ENCODE measurements at regions not wholly inside any gene's neighbourhood (a gene's known extent, or its start where the extent isn't known, plus 50 kb on each side); places are given as distances from the start of the nearest gene placed in this dataset.
"Not testable (repeated sequence)": the region's sequence is repeated elsewhere in the genome, so short reads cannot be mapped to it uniquely, and the experiment has no call there.

GRCh38 chr16:8115814-8116213 lies 474.5 kb downstream of the TMEM114 start:
- H3K4me3 ChIP-seq (ENCODE audit: low read depth, low read length), result no peak overlapping the region
- peaks cover 6% of the 10 kb centered on the region for H3K36me3 Mint-ChIP-seq (ENCODE audit: insufficient read depth, unreplicated experiment)
- H3K27ac Mint-ChIP-seq (ENCODE audit: unreplicated experiment), result no peak overlapping the region
- H3K9me3 ChIP-seq, result no peaks in the 10 kb centered on the region
- H3K9me3 Mint-ChIP-seq (ENCODE audit: unreplicated experiment), result peaks cover 14% of the 10 kb centered on the region
- ChIA-PET CTCF (no interaction called here), POLR2A (no interaction called here)
- no TSS peak for BruUV-seq (replicated peaks)
- H3K27me3 Mint-ChIP-seq (ENCODE audit: insufficient read depth, unreplicated experiment), result no peaks in the 10 kb centered on the region
- intact Hi-C loops (cut with micrococcal nuclease; ENCODE audit: unreplicated experiment), result no loop called here
- no peak overlapping the region for H3K4me3 Mint-ChIP-seq (ENCODE audit: unreplicated experiment)
- H3K27me3 ChIP-seq (replicated peaks; ENCODE audit: control insufficient read depth, insufficient read depth, low read length), result no peaks in the 10 kb centered on the region
- H3K4me1 ChIP-seq, result no peaks in the 10 kb centered on the region
- TF ChIP-seq CTCF (IDR thresholded peaks at IDR 0.05; ENCODE audit: insufficient read depth in 1 of 2, low read depth in 1 of 2, low read length in 1 of 2, severe bottlenecking in 1 of 2, unreplicated experiment in 1 of 2), result no peak
- no peaks in the 10 kb centered on the region for H3K36me3 ChIP-seq (ENCODE audit: control insufficient read depth, insufficient read depth, low read length)
- DNase-seq, result no peak
- H3K4me1 Mint-ChIP-seq (ENCODE audit: low read depth, unreplicated experiment), result no peaks in the 10 kb centered on the region

- H3K27ac Mint-ChIP-seq (ENCODE audit: unreplicated experiment); H3K36me3 Mint-ChIP-seq (ENCODE audit: insufficient read depth, unreplicated experiment); POLR2A ChIA-PET; H3K27me3 Mint-ChIP-seq (ENCODE audit: insufficient read depth, unreplicated experiment); H3K4me1 Mint-ChIP-seq (ENCODE audit: low read depth, unreplicated experiment); intact Hi-C loops (cut with micrococcal nuclease; ENCODE audit: unreplicated experiment); H3K27me3 ChIP-seq (replicated peaks; ENCODE audit: control insufficient read depth, insufficient read depth, low read length); H3K9me3 ChIP-seq; CTCF ChIA-PET; H3K4me3 Mint-ChIP-seq (ENCODE audit: unreplicated experiment); DNase-seq; H3K36me3 ChIP-seq (ENCODE audit: control insufficient read depth, insufficient read depth, low read length); BruUV-seq (replicated peaks); H3K4me1 ChIP-seq; H3K4me3 ChIP-seq (ENCODE audit: low read depth, low read length): not testable (repeated sequence)
- peaks cover 14% of the 10 kb centered on the region for H3K9me3 Mint-ChIP-seq (ENCODE audit: unreplicated experiment)
Measured at GRCh38 chr16:8114941-8115340, 475.4 kb downstream of the TMEM114 start.

- H3K9me3 ChIP-seq, result no peaks in the 10 kb centered on the region
- no peaks in the 10 kb centered on the region for H3K4me1 ChIP-seq
- Mint-ChIP-seq H3K36me3 (ENCODE audit: insufficient read depth, unreplicated experiment) (peaks cover 6% of the 10 kb centered on the region), H3K4me3 (ENCODE audit: unreplicated experiment) (no peak overlapping the region), H3K27me3 (ENCODE audit: insufficient read depth, unreplicated experiment) (no peaks in the 10 kb centered on the region), H3K27ac (ENCODE audit: unreplicated experiment) (no peak overlapping the region), H3K4me1 (ENCODE audit: low read depth, unreplicated experiment) (no peaks in the 10 kb centered on the region), H3K9me3 (ENCODE audit: unreplicated experiment) (peaks cover 22% of the 10 kb centered on the region)
- no peak for TF ChIP-seq CTCF (IDR thresholded peaks at IDR 0.05; ENCODE audit: insufficient read depth in 1 of 2, low read depth in 1 of 2, low read length in 1 of 2, severe bottlenecking in 1 of 2, unreplicated experiment in 1 of 2)
- H3K4me3 ChIP-seq (ENCODE audit: low read depth, low read length), result no peak overlapping the region
- intact Hi-C loops (cut with micrococcal nuclease; ENCODE audit: unreplicated experiment), result no loop called here
- no peaks in the 10 kb centered on the region for H3K36me3 ChIP-seq (ENCODE audit: control insufficient read depth, insufficient read depth, low read length)
- BruUV-seq (replicated peaks), result no TSS peak
- no peak for DNase-seq
- ChIA-PET POLR2A (no interaction called here), CTCF (no interaction called here)
- H3K27me3 ChIP-seq (replicated peaks; ENCODE audit: control insufficient read depth, insufficient read depth, low read length), result no peaks in the 10 kb centered on the region
Measured at GRCh38 chr16:8113843-8114242, 476.5 kb downstream of the TMEM114 start.

Data from Caco-2 (cell line).